GM23338 (cell line): ENCODE measurements at regions not wholly inside any gene's neighbourhood (a gene's known extent, or its start where the extent isn't known, plus 50 kb on each side); places are given as distances from the start of the nearest gene placed in this dataset.

Experiments
- CREB1 ChIP-seq: fragments of 250-450 bp; sonication (Bioruptor Pico); IDR thresholded peaks from 2 replicates; pipeline ENCODE4 v1.5.0; 2020; ENCODE audit warnings: low read depth, mild to moderate bottlenecking, moderate library complexity
- EZH2 ChIP-seq: fragments of 200-600 bp; sonication (generic); IDR thresholded peaks from one replicate; pipeline ENCODE4 v1.8.0; 2017; ENCODE audit warnings: antibody characterized with exemption, mild to moderate bottlenecking, low read depth; ENCODE audit not compliant: unreplicated experiment
- EZH2phosphoT487 ChIP-seq: fragments of 200-600 bp; sonication (generic); IDR thresholded peaks from one replicate; pipeline ENCODE4 v1.8.1; 2018; ENCODE audit warnings: antibody characterized with exemption; ENCODE audit not compliant: unreplicated experiment
- NANOG ChIP-seq: IDR thresholded peaks from 2 replicates; pipeline ENCODE4 v1.6.1; 2016; ENCODE audit warnings: antibody characterized with exemption, borderline replicate concordance
- ZNF331 ChIP-seq: fragments of 250-450 bp; sonication (Bioruptor Pico); IDR thresholded peaks from 2 replicates; pipeline ENCODE4 v1.5.0; 2020; ENCODE audit warnings: low read depth, mild to moderate bottlenecking, moderate library complexity
- TF ChIP-seq, protein P1 (sequence below), 2 experiments: fragments of 200-600 bp in 1 of 2; sonication (generic) in 1 of 2; conservative IDR thresholded peaks; 2 replicates each; pipeline versions ENCODE4 v1.5.1 to v1.6.1; 2016 to 2017; ENCODE audit warnings: antibody characterized with exemption in 2 of 2, low read depth in 2 of 2, mild to moderate bottlenecking in 2 of 2, moderate library complexity in 1 of 2
- TF ChIP-seq, protein P2 (sequence below): IDR thresholded peaks from one replicate; pipeline ENCODE4 v1.6.1; 2018; ENCODE audit warnings: antibody characterized with exemption; ENCODE audit not compliant: unreplicated experiment
- TF ChIP-seq, protein P3 (sequence below): IDR thresholded peaks from 2 replicates; pipeline ENCODE4 v1.6.1; 2016; ENCODE audit warnings: antibody characterized with exemption

DNA sequence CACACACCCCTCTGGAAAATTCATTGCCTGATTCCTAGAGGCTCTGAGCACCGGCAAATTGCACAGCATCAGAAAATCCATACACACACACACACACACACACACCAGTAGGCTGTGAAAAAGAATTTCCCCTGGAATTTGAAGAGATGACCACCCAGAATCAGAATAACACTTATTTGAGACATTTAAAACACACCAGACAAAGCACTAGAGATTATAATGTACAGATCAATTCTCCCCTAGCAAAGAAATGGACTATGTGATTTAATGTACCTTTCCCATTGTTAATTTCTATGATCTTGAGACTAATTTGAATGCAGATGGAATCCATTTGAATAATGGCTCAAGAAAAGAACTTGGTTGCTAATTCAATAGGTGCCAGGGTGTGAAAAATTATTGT is 399.3 kb downstream of the HNRNPD start:
- TF ChIP-seq NANOG (no peak), EZH2 (no peak), CREB1 (CRISPR knock-in tag) (no peak), EZH2phosphoT487 (no peak), ZNF331 (CRISPR knock-in tag) (no peak)
- TF ChIP-seq, protein P1, sequence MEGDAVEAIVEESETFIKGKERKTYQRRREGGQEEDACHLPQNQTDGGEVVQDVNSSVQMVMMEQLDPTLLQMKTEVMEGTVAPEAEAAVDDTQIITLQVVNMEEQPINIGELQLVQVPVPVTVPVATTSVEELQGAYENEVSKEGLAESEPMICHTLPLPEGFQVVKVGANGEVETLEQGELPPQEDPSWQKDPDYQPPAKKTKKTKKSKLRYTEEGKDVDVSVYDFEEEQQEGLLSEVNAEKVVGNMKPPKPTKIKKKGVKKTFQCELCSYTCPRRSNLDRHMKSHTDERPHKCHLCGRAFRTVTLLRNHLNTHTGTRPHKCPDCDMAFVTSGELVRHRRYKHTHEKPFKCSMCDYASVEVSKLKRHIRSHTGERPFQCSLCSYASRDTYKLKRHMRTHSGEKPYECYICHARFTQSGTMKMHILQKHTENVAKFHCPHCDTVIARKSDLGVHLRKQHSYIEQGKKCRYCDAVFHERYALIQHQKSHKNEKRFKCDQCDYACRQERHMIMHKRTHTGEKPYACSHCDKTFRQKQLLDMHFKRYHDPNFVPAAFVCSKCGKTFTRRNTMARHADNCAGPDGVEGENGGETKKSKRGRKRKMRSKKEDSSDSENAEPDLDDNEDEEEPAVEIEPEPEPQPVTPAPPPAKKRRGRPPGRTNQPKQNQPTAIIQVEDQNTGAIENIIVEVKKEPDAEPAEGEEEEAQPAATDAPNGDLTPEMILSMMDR (conservative IDR thresholded peaks at IDR 0.05; ENCODE audit: low read depth in 2 of 2) = no peak
- TF ChIP-seq, protein P2, sequence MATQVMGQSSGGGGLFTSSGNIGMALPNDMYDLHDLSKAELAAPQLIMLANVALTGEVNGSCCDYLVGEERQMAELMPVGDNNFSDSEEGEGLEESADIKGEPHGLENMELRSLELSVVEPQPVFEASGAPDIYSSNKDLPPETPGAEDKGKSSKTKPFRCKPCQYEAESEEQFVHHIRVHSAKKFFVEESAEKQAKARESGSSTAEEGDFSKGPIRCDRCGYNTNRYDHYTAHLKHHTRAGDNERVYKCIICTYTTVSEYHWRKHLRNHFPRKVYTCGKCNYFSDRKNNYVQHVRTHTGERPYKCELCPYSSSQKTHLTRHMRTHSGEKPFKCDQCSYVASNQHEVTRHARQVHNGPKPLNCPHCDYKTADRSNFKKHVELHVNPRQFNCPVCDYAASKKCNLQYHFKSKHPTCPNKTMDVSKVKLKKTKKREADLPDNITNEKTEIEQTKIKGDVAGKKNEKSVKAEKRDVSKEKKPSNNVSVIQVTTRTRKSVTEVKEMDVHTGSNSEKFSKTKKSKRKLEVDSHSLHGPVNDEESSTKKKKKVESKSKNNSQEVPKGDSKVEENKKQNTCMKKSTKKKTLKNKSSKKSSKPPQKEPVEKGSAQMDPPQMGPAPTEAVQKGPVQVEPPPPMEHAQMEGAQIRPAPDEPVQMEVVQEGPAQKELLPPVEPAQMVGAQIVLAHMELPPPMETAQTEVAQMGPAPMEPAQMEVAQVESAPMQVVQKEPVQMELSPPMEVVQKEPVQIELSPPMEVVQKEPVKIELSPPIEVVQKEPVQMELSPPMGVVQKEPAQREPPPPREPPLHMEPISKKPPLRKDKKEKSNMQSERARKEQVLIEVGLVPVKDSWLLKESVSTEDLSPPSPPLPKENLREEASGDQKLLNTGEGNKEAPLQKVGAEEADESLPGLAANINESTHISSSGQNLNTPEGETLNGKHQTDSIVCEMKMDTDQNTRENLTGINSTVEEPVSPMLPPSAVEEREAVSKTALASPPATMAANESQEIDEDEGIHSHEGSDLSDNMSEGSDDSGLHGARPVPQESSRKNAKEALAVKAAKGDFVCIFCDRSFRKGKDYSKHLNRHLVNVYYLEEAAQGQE = no peak
- TF ChIP-seq, protein P3, sequence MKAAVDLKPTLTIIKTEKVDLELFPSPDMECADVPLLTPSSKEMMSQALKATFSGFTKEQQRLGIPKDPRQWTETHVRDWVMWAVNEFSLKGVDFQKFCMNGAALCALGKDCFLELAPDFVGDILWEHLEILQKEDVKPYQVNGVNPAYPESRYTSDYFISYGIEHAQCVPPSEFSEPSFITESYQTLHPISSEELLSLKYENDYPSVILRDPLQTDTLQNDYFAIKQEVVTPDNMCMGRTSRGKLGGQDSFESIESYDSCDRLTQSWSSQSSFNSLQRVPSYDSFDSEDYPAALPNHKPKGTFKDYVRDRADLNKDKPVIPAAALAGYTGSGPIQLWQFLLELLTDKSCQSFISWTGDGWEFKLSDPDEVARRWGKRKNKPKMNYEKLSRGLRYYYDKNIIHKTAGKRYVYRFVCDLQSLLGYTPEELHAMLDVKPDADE = no peak
